Neural crest cell (in vitro differentiated cells): ENCODE measurements at regions not wholly inside any gene's neighbourhood (a gene's known extent, or its start where the extent isn't known, plus 50 kb on each side); places are given as distances from the start of the nearest gene placed in this dataset.
"Not testable (repeated sequence)": the region's sequence is repeated elsewhere in the genome, so short reads cannot be mapped to it uniquely, and the experiment has no call there.

Experiments
- DNase-seq: peaks from one replicate; pipeline ENCODE4 v3.0.0; 2021; ENCODE audit warnings: low read depth, mixed read lengths, low spot score
- H3K27ac Mint-ChIP-seq: one replicate; pipeline ENCODE4 v1.8.0; 2021; ENCODE audit warnings: mild to moderate bottlenecking, mixed read lengths; ENCODE audit not compliant: unreplicated experiment
- H3K27me3 Mint-ChIP-seq: 2 replicates; pipeline ENCODE4 v1.8.0; 2021; ENCODE audit warnings: low read depth, mild to moderate bottlenecking, mixed read lengths
- H3K36me3 Mint-ChIP-seq: 2 replicates; pipeline ENCODE4 v1.8.0; 2021; ENCODE audit warnings: low read depth, mild to moderate bottlenecking, mixed read lengths
- H3K4me1 Mint-ChIP-seq: 2 replicates; pipeline ENCODE4 v1.8.0; 2021; ENCODE audit warnings: mixed read lengths
- H3K4me3 Mint-ChIP-seq: one replicate; pipeline ENCODE4 v1.8.0; 2021; ENCODE audit warnings: mild to moderate bottlenecking, mixed read lengths
- H3K9me3 Mint-ChIP-seq: 2 replicates; pipeline ENCODE4 v1.8.0; 2021; ENCODE audit warnings: mixed read lengths
- TF ChIP-seq, protein P1 (sequence below): fragments of 200-600 bp; sonication (generic); conservative IDR thresholded peaks from 2 replicates; pipeline ENCODE4 v1.5.0; 2021; ENCODE audit warnings: antibody characterized with exemption, mild to moderate bottlenecking

DNA sequence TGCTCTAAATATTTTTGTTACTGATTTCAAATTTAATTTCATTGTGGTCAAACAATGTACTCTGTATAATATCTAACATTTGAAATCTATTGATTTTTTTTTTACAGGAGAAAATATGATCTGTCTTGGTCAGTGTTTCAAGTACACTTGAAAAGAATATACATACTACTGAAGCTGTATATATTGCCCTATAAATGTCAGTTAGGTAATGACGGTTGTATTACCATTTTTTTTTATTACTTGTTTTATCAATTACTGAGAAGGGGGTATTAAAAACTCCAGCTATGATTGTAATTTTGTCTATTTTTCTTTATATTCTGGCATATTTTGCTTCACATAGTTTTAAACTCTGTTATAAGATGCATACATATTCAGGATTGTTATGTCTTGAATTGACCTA lies 59.7 kb upstream of the CACHD1 start:
- Mint-ChIP-seq H3K4me3 (no peak overlapping the region), H3K27me3 (no peaks in the 10 kb centered on the region), H3K9me3 (peaks cover 4% of the 10 kb centered on the region), H3K4me1 (no peaks in the 10 kb centered on the region), H3K36me3 (peaks cover 2% of the 10 kb centered on the region), H3K27ac (no peak overlapping the region)
- TF ChIP-seq, protein P1, sequence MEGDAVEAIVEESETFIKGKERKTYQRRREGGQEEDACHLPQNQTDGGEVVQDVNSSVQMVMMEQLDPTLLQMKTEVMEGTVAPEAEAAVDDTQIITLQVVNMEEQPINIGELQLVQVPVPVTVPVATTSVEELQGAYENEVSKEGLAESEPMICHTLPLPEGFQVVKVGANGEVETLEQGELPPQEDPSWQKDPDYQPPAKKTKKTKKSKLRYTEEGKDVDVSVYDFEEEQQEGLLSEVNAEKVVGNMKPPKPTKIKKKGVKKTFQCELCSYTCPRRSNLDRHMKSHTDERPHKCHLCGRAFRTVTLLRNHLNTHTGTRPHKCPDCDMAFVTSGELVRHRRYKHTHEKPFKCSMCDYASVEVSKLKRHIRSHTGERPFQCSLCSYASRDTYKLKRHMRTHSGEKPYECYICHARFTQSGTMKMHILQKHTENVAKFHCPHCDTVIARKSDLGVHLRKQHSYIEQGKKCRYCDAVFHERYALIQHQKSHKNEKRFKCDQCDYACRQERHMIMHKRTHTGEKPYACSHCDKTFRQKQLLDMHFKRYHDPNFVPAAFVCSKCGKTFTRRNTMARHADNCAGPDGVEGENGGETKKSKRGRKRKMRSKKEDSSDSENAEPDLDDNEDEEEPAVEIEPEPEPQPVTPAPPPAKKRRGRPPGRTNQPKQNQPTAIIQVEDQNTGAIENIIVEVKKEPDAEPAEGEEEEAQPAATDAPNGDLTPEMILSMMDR = no peak
- no peak for DNase-seq

DNA sequence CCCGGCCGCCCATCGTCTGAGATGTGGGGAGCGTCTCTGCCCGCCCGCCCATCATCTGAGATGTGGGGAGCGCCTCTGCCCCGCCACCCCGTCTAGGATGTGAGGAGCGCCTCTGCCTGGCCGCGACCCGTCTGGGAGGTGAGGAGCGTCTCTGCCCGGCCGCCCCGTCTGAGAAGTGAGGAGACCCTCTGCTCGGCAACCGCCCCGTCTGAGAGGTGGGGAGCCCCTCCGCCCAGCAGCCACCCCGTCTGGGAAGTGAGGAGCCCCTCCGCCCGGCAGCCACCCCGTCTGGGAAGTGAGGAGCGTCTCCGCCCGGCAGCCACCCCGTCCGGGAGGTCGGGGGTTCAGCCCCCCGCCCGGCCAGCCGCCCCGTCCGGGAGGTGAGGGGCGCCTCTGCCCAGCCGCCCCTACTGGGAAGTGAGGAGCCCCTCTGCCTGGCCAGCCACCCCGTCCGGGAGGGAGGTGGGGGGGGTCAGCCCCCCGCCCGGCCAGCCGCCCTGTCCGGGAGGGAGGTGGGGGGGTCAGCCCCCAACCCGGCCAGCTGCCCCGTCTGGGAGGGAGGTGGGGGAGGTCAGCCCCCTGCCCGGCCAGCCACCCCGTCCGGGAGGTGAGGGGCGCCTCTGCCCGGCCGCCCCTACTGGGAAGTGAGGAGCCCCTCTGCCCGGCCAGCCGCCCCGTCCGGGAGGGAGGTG lies 54.9 kb upstream of the CACHD1 start:
- not testable (repeated sequence) for H3K27me3 Mint-ChIP-seq, H3K27ac Mint-ChIP-seq, H3K9me3 Mint-ChIP-seq, DNase-seq, H3K4me3 Mint-ChIP-seq, H3K4me1 Mint-ChIP-seq, H3K36me3 Mint-ChIP-seq

DNA sequence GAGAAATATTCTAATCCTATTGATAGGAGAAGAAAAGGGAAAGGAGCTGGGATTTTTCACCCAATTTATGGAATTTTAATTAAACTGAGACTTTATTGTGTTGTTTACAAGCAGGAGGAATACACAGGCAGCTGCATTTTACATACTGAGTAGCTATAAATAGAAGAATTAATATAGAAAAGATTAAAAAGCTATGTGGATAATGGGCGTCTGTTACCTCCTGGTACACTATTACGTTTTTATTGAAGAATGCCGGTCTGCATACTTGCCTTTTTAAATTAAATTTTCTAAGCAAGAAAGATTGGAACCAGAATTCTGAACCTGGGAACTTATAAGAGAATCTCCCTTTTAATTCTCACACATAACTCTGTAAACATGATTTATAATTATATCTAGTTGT lies 52.1 kb upstream of the CACHD1 start:
- Mint-ChIP-seq H3K27ac (no peak overlapping the region), H3K4me3 (no peak overlapping the region), H3K9me3 (peaks cover 2% of the 10 kb centered on the region), H3K27me3 (no peaks in the 10 kb centered on the region), H3K36me3 (peaks cover 2% of the 10 kb centered on the region), H3K4me1 (no peaks in the 10 kb centered on the region)
- TF ChIP-seq, protein P1 = no peak
- no peak for DNase-seq
